ENCODE measurements at regions not wholly inside any gene's neighbourhood (a gene's known extent, or its start where the extent isn't known, plus 50 kb on each side); places are given as distances from the start of the nearest gene placed in this dataset.

DNA sequence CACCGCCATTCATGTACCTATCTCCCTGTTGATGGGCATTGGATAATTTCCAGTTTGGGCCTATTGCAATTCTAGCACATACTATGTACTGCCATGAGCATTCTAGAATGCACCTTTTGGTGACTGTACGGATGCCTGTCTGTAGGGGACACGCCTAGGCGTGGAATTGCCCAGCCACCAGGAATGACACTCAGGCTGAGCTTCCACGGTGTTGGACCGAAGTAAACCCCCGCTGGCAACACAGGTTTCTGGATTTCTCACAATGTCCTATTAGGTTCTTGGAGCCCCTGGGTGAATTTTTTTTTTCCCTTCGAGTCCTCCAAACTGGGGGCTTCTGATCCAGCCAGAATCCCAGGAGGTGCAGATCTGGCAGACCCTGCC, 146.6 kb downstream of the IRF8 start:
- no peak overlapping the region for H3K4me3 ChIP-seq (ENCODE audit: low read depth, low read length)
- TF ChIP-seq, protein P1, sequence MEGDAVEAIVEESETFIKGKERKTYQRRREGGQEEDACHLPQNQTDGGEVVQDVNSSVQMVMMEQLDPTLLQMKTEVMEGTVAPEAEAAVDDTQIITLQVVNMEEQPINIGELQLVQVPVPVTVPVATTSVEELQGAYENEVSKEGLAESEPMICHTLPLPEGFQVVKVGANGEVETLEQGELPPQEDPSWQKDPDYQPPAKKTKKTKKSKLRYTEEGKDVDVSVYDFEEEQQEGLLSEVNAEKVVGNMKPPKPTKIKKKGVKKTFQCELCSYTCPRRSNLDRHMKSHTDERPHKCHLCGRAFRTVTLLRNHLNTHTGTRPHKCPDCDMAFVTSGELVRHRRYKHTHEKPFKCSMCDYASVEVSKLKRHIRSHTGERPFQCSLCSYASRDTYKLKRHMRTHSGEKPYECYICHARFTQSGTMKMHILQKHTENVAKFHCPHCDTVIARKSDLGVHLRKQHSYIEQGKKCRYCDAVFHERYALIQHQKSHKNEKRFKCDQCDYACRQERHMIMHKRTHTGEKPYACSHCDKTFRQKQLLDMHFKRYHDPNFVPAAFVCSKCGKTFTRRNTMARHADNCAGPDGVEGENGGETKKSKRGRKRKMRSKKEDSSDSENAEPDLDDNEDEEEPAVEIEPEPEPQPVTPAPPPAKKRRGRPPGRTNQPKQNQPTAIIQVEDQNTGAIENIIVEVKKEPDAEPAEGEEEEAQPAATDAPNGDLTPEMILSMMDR (IDR thresholded peaks at IDR 0.05; ENCODE audit: insufficient read depth, low read depth, low read length, missing control alignments): no peak
- no peak for DNase-seq (ENCODE audit: low read depth)

DNA sequence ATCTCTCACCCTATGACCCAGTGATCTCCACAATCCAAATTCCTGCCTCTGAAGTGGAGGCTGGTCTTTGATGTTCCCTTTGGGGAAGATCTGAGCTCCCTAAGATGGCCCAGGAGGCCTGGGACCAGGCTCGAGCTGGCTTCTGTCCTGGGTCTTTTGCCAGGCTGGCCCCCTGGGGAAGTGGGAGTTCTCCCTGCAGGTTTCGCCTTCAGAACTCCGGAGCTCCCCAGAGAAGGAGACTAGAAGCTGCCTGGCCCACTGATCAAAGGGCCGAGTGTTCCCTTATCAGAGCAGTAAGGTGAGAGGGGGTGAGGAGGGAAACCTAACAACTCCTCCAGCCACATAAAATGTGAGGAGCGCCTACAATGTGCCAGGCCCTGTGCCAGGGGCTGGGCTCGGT, 147.1 kb downstream of the IRF8 start:
- no peak overlapping the region for H3K4me3 ChIP-seq (ENCODE audit: low read depth, low read length)
- TF ChIP-seq, protein P1 (IDR thresholded peaks at IDR 0.05; ENCODE audit: insufficient read depth, low read depth, low read length, missing control alignments): no peak
- DNase-seq (ENCODE audit: low read depth): no peak

DNA sequence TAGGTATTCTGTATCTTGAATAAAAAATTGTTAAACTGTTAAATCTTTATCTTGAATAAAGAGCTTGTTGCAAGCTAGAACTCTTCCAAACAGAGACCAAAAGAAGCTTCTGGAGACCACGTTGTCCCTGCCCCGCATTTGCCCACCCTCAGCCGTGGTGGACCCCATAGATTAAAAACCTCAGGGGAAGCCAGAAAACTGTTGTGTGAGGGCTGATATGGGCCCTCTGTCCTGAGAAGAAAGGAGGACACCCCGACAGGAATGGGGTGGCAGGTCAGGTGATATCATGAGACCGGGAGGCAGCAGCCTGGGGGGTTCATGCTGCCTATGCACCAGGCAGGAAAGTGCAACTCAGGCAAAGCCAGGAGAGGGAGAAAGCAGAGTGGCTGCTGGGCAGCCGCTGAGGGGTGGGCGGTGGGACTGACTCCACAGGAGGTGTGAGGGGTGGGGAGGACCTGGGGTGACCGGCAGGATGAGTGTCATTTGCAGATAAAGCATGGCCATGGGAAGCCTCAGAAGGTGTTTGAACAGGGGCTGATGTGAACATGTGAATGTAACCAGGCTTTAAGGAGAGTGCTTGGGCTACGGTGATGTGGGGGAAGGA, 147.8 kb downstream of the IRF8 start:
- no peak overlapping the region for H3K4me3 ChIP-seq (ENCODE audit: low read depth, low read length)
- TF ChIP-seq, protein P1 (IDR thresholded peaks at IDR 0.05; ENCODE audit: insufficient read depth, low read depth, low read length, missing control alignments): no peak

DNA sequence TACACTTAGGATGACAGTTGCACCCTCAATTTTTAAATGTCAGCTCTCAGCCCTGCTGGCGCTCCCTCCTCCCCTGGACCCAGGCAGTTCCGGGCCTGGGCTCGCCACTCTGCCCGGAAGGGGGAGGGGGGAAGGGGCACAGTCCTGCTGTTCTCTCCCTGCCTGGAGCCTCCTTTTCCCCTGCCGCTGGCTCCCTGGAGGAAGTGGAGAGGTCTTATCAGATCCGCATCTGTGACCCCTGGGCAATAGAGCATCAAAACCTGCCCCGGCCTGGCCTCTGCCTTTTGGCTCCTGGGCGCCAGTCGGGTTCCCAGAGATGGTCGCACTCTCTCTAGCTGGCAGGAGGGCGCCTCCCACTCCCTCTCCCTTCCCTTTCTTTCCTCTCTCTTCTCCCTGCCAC, 149.3 kb downstream of the IRF8 start:
- no peak overlapping the region for H3K4me3 ChIP-seq (ENCODE audit: low read depth, low read length)
- no peak for DNase-seq (ENCODE audit: low read depth)
- TF ChIP-seq, protein P1 (IDR thresholded peaks at IDR 0.05; ENCODE audit: insufficient read depth, low read depth, low read length, missing control alignments): no peak

More for the DNA sequence above, 147.8 kb downstream of the IRF8 start:
- DNase-seq (ENCODE audit: low read depth): no peak

DNA sequence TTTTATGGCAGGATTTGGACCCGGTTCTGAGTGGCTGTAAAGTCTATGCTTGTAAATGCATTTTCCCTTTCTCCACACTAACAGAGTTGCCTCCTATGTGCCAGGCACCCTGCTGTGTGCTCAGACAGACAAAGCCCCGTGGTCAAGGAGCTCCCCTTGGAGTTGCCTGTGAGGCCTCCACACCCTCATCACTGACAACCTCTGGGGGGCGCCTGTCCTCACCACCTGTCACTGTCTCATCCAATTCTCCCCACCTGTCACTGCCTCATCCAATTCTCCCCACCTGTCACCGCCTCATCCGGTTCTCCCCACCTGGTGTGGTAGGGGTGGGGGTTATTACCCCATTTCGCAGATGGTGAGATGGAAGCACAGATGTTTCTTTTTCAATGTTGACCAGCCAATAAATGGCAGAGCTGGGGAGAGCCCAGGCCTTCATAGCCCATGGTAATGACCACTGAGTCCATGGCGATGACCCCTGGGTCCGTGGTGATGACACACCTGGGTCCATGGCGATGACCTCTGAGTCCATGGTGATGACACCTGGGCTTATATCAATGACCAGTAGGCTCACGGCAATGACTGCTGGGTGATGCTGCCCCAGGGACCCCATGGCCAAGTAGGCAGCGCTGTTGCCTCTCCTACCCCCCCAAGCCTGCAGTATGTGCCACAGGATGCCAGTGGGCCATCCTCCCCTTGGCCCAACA, 150.1 kb downstream of the IRF8 start:
- no peak for DNase-seq (ENCODE audit: low read depth)

DNA sequence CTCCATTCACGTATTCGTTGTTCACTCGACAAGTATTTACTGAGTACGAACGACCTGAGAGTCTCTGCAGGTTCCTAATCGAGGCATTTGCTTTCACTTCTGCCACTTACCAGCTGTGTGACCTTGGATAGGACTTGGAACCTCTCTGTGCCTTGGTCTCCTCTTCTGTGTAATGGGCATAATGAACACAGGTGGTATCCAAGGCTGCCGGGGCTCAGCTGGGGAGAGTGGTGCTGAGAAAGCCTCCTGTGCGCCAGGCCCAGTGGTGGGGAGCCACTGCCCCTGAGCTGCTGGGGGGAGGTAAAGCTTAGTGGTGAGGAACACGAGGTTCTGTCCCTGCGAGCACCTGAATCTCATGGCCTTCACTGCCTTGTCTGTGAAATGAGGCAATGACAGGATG, 150.7 kb downstream of the IRF8 start:
- TF ChIP-seq, protein P1 (IDR thresholded peaks at IDR 0.05; ENCODE audit: insufficient read depth, low read depth, low read length, missing control alignments): no peak
- no peak for DNase-seq (ENCODE audit: low read depth)
- H3K4me3 ChIP-seq (ENCODE audit: low read depth, low read length): no peak overlapping the region

More for the DNA sequence above, 150.1 kb downstream of the IRF8 start:
- no peak overlapping the region for H3K4me3 ChIP-seq (ENCODE audit: low read depth, low read length)
- TF ChIP-seq, protein P1 (IDR thresholded peaks at IDR 0.05; ENCODE audit: insufficient read depth, low read depth, low read length, missing control alignments): peak; percentile 1
